DND-41 (cell line): ENCODE measurements at regions not wholly inside any gene's neighbourhood (a gene's known extent, or its start where the extent isn't known, plus 50 kb on each side); places are given as distances from the start of the nearest gene placed in this dataset.

Experiments
- ATAC-seq: fragments of 200-7000 bp; cut with Tn5 transposase; 3 replicates; pipeline ENCODE4 v1.9.1; 2021; ENCODE audit warnings: low read depth; ENCODE audit not compliant: insufficient read depth
- DNase-seq: peaks from one replicate; pipeline ENCODE4 v3.0.0-alpha.2; 2020
- H2AFZ ChIP-seq: 2 replicates; pipeline ENCODE4 v1.6.0; 2012; ENCODE audit warnings: low read depth, low read length
- H3K27ac ChIP-seq: 2 replicates; pipeline ENCODE4 v1.5.1; 2012; ENCODE audit warnings: low read length, inconsistent platforms
- H3K27me3 ChIP-seq: fragments of 200-600 bp; sonication (generic); 2 replicates; pipeline ENCODE4 v1.6.0; 2012; ENCODE audit warnings: low read length, mild to moderate bottlenecking, inconsistent platforms; ENCODE audit not compliant: insufficient read depth, poor library complexity
- H3K36me3 ChIP-seq: 2 replicates; pipeline ENCODE4 v1.5.1; 2012; ENCODE audit warnings: low read length, inconsistent platforms; ENCODE audit not compliant: insufficient read depth
- H3K4me1 ChIP-seq: 2 replicates; pipeline ENCODE4 v1.5.1; 2012; ENCODE audit warnings: mild to moderate bottlenecking, low read length; ENCODE audit not compliant: insufficient read depth
- H3K4me2 ChIP-seq: 2 replicates; pipeline ENCODE4 v1.6.0; 2012; ENCODE audit warnings: mild to moderate bottlenecking, moderate library complexity, low read length, inconsistent platforms; ENCODE audit not compliant: insufficient read depth
- H3K4me3 ChIP-seq, 2 experiments: fragments of 200-600 bp in 1 of 2; shearing (Covaris generic) in 1 of 2; 2 replicates each; pipeline ENCODE4 v1.5.1; 2012 to 2016; ENCODE audit warnings: inconsistent platforms in 2 of 2, low read length in 2 of 2, mild to moderate bottlenecking in 2 of 2, low read depth in 1 of 2, moderate library complexity in 1 of 2
- H3K79me2 ChIP-seq: 2 replicates; pipeline ENCODE4 v1.6.0; 2012; ENCODE audit warnings: low read length, inconsistent platforms; ENCODE audit not compliant: insufficient read depth
- H3K9ac ChIP-seq: 2 replicates; pipeline ENCODE4 v1.6.0; 2012; ENCODE audit warnings: low read depth, mild to moderate bottlenecking, inconsistent platforms, low read length, moderate library complexity
- H3K9me3 ChIP-seq: 2 replicates; pipeline ENCODE4 v1.5.1; 2012; ENCODE audit warnings: low read length, moderate library complexity, mild to moderate bottlenecking, inconsistent platforms; ENCODE audit not compliant: insufficient read depth, severe bottlenecking
- H4K20me1 ChIP-seq: 2 replicates; pipeline ENCODE4 v1.6.0; 2012; ENCODE audit warnings: low read length; ENCODE audit not compliant: insufficient read depth
- EZH2 ChIP-seq: IDR thresholded peaks from 3 replicates; pipeline ENCODE4 v1.6.1; 2012; ENCODE audit warnings: borderline replicate concordance, low read depth, mild to moderate bottlenecking, moderate library complexity, low read length, inconsistent platforms; ENCODE audit not compliant: severe bottlenecking
- TF ChIP-seq, protein P1 (sequence below): IDR thresholded peaks from 2 replicates; pipeline ENCODE4 v1.5.1; 2012; ENCODE audit warnings: borderline replicate concordance, low read length, moderate library complexity, mild to moderate bottlenecking; ENCODE audit not compliant: poor library complexity, severe bottlenecking; ENCODE audit errors: extremely low read depth

DNA sequence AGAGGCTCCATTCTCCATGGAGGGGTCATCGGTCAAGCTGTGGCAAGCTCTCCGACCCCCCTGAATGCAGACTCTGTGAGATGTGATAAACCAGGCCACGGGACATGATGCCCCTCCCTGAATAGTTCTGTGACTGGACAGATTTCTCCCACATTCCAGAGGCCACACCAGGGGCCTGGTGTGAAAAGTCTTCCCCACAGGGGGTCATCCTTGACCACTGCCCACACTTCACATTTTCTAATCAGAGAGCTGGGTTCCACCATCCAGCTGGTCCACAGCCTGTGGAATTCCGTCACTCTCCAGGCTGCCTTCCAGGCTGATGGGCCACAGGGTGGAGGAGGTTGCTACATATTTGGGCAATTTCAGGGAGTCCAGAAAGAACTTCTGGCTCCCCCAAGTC, 51.3 kb upstream of the CYRIA start:
- Histone ChIP-seq H3K4me3 (no peak overlapping the region), H4K20me1 (no peaks in the 10 kb centered on the region), H3K27me3 (no peaks in the 10 kb centered on the region), H3K27ac (no peak overlapping the region), H3K36me3 (no peaks in the 10 kb centered on the region), H2AFZ (no peak overlapping the region), H3K79me2 (no peaks in the 10 kb centered on the region), H3K9me3 (no peaks in the 10 kb centered on the region), H3K4me1 (no peaks in the 10 kb centered on the region), H3K4me2 (no peak overlapping the region), H3K9ac (no peak overlapping the region)
- no peak for TF ChIP-seq EZH2
- TF ChIP-seq, protein P1, sequence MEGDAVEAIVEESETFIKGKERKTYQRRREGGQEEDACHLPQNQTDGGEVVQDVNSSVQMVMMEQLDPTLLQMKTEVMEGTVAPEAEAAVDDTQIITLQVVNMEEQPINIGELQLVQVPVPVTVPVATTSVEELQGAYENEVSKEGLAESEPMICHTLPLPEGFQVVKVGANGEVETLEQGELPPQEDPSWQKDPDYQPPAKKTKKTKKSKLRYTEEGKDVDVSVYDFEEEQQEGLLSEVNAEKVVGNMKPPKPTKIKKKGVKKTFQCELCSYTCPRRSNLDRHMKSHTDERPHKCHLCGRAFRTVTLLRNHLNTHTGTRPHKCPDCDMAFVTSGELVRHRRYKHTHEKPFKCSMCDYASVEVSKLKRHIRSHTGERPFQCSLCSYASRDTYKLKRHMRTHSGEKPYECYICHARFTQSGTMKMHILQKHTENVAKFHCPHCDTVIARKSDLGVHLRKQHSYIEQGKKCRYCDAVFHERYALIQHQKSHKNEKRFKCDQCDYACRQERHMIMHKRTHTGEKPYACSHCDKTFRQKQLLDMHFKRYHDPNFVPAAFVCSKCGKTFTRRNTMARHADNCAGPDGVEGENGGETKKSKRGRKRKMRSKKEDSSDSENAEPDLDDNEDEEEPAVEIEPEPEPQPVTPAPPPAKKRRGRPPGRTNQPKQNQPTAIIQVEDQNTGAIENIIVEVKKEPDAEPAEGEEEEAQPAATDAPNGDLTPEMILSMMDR, result no peak
- DNase-seq (no peak), ATAC-seq (no peak)

DNA sequence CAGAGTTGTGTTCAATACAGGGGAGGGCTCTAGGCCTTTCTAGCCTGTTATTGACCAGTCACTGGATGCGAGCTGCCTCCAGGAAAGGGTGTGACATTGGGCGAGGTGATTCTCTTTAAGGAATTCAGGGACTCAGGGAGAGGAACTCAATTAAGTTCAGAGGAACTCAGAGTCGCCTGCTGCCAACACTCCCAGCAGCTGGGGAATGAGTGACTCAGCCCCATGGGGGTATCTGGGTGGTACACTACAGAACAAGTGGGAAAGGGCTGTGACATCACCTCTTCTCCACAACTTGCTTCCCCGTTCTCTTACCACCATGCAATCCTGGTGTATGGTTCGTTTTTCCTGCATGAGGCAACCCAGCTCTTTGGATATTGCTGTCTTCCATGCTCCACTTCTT, 50.4 kb upstream of the CYRIA start:
- no peak overlapping the region for H3K4me3 ChIP-seq
- no peaks in the 10 kb centered on the region for H3K79me2 ChIP-seq
- H3K27me3 ChIP-seq, result no peaks in the 10 kb centered on the region
- DNase-seq (no peak), ATAC-seq (no peak)
- H4K20me1 ChIP-seq, result no peaks in the 10 kb centered on the region
- H3K9me3 ChIP-seq, result no peaks in the 10 kb centered on the region
- H2AFZ ChIP-seq, result no peak overlapping the region
- H3K9ac ChIP-seq, result no peak overlapping the region
- no peaks in the 10 kb centered on the region for H3K36me3 ChIP-seq
- no peak overlapping the region for H3K27ac ChIP-seq
- no peaks in the 10 kb centered on the region for H3K4me1 ChIP-seq
- TF ChIP-seq, protein P1, result no peak
- no peak for TF ChIP-seq EZH2
- H3K4me2 ChIP-seq, result no peak overlapping the region
